ENCODE measurements at regions not wholly inside any gene's neighbourhood (a gene's known extent, or its start where the extent isn't known, plus 50 kb on each side); places are given as distances from the start of the nearest gene placed in this dataset.

DNA sequence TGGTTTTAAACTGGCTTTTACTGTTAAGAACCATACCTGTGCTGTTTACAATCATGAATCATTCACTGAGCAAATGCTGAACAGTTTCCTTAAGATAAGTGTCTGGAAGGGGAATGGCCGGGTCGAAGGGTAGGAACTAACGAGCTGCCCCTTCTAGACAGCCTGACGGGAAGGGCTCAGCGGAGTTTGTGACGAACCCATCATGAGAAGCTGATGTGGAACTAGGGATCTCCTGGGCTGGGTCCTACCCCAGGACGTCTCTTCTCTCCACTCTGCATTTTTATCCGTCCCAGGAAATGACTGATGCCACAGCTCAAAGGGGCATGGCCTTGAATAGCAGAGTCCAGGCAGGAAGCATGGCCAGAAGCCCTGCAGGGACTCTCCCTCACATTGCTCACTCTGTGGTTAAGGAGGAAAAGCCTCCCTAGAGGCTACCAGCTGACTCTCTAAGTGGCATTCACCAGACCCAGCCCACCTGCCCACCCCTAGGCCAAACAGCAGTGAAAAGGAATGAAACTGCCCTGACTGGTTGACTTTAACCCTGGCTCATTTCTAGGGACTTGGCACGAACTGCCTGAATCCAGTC lies 112.0 kb downstream of the PFKFB3 start:
- H2BK12ac ChIP-seq (ENCODE audit: low read depth, low read length), result no peak overlapping the region
- H3K23me2 ChIP-seq (ENCODE audit: low read depth, low read length), result no peaks in the 10 kb centered on the region
- no peaks in the 10 kb centered on the region; a peak in 1 of 7 replicates for H3K4me1 ChIP-seq (replicated peaks in 1 of 4; ENCODE audit: control insufficient read depth in 3 of 4, insufficient read depth in 4 of 4, low read length in 3 of 4)
- no peaks in the 10 kb centered on the region for H3K9me3 ChIP-seq (ENCODE audit: insufficient read depth in 2 of 2, low read depth in 1 of 2, low read length in 1 of 2)
- no peak overlapping the region for H2BK120ac ChIP-seq (replicated peaks; ENCODE audit: low read depth, low read length)
- WGBS, 2 experiments (ENCODE audit: extremely low coverage in 1 of 2, insufficient coverage in 1 of 2, insufficient read length in 1 of 2, insufficient replicate concordance in 2 of 2, low coverage in 1 of 2, low lambda C conversion rate in 2 of 2, missing lambda C conversion rate in 1 of 2), result 81% methylated on average over 9 of the region's 9 CpGs; no CpG with 5 or more reads in 1 of the 2 experiments
- no peak overlapping the region for H2AFZ ChIP-seq (ENCODE audit: low read length)
- no peaks in the 10 kb centered on the region for H3K36me3 ChIP-seq (ENCODE audit: control insufficient read depth in 2 of 4, insufficient read depth in 4 of 4, low read length in 3 of 4)
- H3K14ac ChIP-seq (ENCODE audit: insufficient read length), result no peak overlapping the region
- H3K56ac ChIP-seq (replicated peaks; ENCODE audit: insufficient read length, low read depth, low read length), result no peak overlapping the region
- H2BK20ac ChIP-seq (ENCODE audit: low read length), result no peak overlapping the region
- no peaks in the 10 kb centered on the region for H4K20me1 ChIP-seq (replicated peaks in 1 of 2; ENCODE audit: control insufficient read depth in 1 of 2, insufficient read depth in 2 of 2, low read length in 2 of 2)
- no peak overlapping the region for H3K4me3 ChIP-seq (ENCODE audit: extremely low read depth in 1 of 4, insufficient read depth in 2 of 4, low read depth in 3 of 4, low read length in 4 of 4)
- no peak overlapping the region for H4K91ac ChIP-seq (replicated peaks; ENCODE audit: insufficient read length, low read length)
- FAIRE-seq, result no peak
- H3K79me1 ChIP-seq (ENCODE audit: low read depth, low read length), result no peaks in the 10 kb centered on the region
- H3K79me2 ChIP-seq (ENCODE audit: control insufficient read depth in 1 of 2, insufficient read depth in 2 of 2, low read length in 2 of 2), result no peaks in the 10 kb centered on the region
- H2AK5ac ChIP-seq (ENCODE audit: low read depth, low read length), result no peak overlapping the region
- H3K18ac ChIP-seq (ENCODE audit: extremely low read depth, low read length), result no peak overlapping the region
- no peak overlapping the region for H4K5ac ChIP-seq (ENCODE audit: insufficient read length, low read depth, low read length)
- POLR2A ChIA-PET (ENCODE audit: partially characterized antibody), result no interaction called here
- no peak for DNase-seq (ENCODE audit: low read depth in 1 of 2, low spot score in 2 of 2)
- no peaks in the 10 kb centered on the region for H3K27me3 ChIP-seq (replicated peaks in 1 of 4; ENCODE audit: control insufficient read depth in 3 of 4, extremely low read depth in 1 of 4, insufficient read depth in 3 of 4, low read length in 3 of 4)
- no peak overlapping the region for H4K8ac ChIP-seq (ENCODE audit: extremely low read depth, insufficient read depth, low read length)
- H3K27ac ChIP-seq (ENCODE audit: low read depth, low read length), result no peak overlapping the region
- H3K23ac ChIP-seq (ENCODE audit: insufficient read length), result no peak overlapping the region
- no peak overlapping the region for H2BK5ac ChIP-seq (ENCODE audit: low read depth, low read length)
- no peak overlapping the region for H2BK15ac ChIP-seq (ENCODE audit: low read length)
- no peak overlapping the region for H3K4ac ChIP-seq (replicated peaks; ENCODE audit: insufficient read length, low read depth, low read length)
- H3K9ac ChIP-seq (replicated peaks in 1 of 4; ENCODE audit: extremely low read depth in 1 of 4, low read depth in 3 of 4, low read length in 3 of 4), result no peak overlapping the region
- no peak overlapping the region for H3K4me2 ChIP-seq (ENCODE audit: insufficient read depth in 1 of 2, low read depth in 2 of 2, low read length in 2 of 2)
- CTCF ChIA-PET (ENCODE audit: partially characterized antibody), result interaction anchor here (0.7 to 1.2 kb wide), 4 partner anchors 26 to 163 kb away, joined by 3 read pairs; no protein-coding TSS in a partner anchor
- no peak for TF ChIP-seq CHD1 (IDR thresholded peaks at IDR 0.05; ENCODE audit: low read depth, low read length)
- TF ChIP-seq, protein P1, sequence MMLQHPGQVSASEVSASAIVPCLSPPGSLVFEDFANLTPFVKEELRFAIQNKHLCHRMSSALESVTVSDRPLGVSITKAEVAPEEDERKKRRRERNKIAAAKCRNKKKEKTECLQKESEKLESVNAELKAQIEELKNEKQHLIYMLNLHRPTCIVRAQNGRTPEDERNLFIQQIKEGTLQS (IDR thresholded peaks at IDR 0.05; ENCODE audit: insufficient read depth, low read depth, low read length), result no peak
- no peak for TF ChIP-seq SIX5 (IDR thresholded peaks at IDR 0.05; ENCODE audit: low read depth, low read length)
- TF ChIP-seq, protein P2, sequence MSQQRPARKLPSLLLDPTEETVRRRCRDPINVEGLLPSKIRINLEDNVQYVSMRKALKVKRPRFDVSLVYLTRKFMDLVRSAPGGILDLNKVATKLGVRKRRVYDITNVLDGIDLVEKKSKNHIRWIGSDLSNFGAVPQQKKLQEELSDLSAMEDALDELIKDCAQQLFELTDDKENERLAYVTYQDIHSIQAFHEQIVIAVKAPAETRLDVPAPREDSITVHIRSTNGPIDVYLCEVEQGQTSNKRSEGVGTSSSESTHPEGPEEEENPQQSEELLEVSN (IDR thresholded peaks at IDR 0.05), result no peak
- TF ChIP-seq TEAD4 (IDR thresholded peaks at IDR 0.05; ENCODE audit: low read depth, low read length), result no peak
- no peak for TF ChIP-seq NRF1 (IDR thresholded peaks at IDR 0.05; ENCODE audit: low read depth, low read length)
- TF ChIP-seq CREB1 (IDR thresholded peaks at IDR 0.05), result no peak
- no peak for TF ChIP-seq POLR2AphosphoS5 (IDR thresholded peaks at IDR 0.05; ENCODE audit: low read depth, low read length)
- TF ChIP-seq TCF12 (IDR thresholded peaks at IDR 0.05; ENCODE audit: low read depth, low read length), result no peak
- no peak for TF ChIP-seq TAF7 (optimal IDR thresholded peaks at IDR 0.05; ENCODE audit: borderline replicate concordance, low read depth, low read length)
- no peak for TF ChIP-seq BRCA1 (IDR thresholded peaks at IDR 0.05; ENCODE audit: low read depth, low read length)
- no peak for TF ChIP-seq TAF1 (IDR thresholded peaks at IDR 0.05; ENCODE audit: low read depth, low read length)
- no peak for TF ChIP-seq JUN (IDR thresholded peaks at IDR 0.05; ENCODE audit: low read depth, low read length)
- no peak for TF ChIP-seq RBBP5 (IDR thresholded peaks at IDR 0.05; ENCODE audit: borderline replicate concordance, low read depth, low read length)
- TF ChIP-seq MAFK (IDR thresholded peaks at IDR 0.05; ENCODE audit: low read depth, low read length), result no peak

Measured in H1 (cell line).